Fibroblast of skin of left biceps (primary cell): ENCODE measurements at regions not wholly inside any gene's neighbourhood (a gene's known extent, or its start where the extent isn't known, plus 50 kb on each side); places are given as distances from the start of the nearest gene placed in this dataset.
"Not testable (repeated sequence)": the region's sequence is repeated elsewhere in the genome, so short reads cannot be mapped to it uniquely, and the experiment has no call there.

Source experiments
- DNase-seq, 2 experiments: peaks; one replicate each; pipeline ENCODE4 v3.0.0-alpha.2; 2013; ENCODE audit warnings: low read depth in 2 of 2

DNA sequence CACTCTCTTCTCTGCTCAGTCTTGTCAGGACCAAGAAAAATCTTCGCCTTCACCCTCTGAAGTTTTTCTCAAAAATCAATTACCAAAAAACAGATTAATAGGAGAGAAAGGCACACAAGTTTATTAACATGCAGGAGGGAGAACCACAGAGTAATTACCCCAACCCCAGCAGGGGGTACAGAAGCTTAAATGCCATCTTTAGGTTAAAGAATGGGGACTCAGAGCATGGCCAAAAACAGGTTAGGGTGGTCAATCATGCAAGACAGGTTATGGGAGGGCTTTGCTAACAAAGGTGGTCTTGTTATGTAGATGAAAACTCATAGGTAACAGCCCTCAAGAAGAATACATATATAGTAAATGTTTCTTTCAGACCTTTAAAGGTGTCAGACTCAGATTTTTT is 100.5 kb upstream of the BTN3A2 start:
- no peak for DNase-seq

DNA sequence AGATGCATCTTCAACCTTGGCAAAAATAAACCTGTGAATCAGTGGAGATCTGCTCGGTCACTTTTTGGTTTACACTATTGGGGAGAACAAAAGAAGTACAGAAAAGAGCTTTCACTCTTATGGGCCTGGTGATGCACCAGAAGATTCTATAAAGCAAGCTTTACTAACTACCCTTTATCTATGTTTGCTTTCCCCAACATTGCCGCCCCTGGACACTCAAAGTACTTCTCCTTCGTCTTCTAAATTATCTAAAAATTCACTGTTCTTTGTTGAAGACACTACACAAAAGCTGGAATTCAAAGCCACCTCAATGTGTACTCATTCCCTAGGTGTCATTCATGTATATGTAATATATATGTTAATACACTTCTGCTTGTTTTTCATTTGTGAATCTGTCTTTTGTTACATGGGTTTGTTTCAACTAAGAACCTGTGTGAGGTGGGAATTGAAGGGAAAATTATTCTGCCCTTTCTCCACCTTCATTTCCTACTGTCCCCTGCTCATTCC is 97.9 kb upstream of the BTN3A2 start:
- DNase-seq = no peak

DNA sequence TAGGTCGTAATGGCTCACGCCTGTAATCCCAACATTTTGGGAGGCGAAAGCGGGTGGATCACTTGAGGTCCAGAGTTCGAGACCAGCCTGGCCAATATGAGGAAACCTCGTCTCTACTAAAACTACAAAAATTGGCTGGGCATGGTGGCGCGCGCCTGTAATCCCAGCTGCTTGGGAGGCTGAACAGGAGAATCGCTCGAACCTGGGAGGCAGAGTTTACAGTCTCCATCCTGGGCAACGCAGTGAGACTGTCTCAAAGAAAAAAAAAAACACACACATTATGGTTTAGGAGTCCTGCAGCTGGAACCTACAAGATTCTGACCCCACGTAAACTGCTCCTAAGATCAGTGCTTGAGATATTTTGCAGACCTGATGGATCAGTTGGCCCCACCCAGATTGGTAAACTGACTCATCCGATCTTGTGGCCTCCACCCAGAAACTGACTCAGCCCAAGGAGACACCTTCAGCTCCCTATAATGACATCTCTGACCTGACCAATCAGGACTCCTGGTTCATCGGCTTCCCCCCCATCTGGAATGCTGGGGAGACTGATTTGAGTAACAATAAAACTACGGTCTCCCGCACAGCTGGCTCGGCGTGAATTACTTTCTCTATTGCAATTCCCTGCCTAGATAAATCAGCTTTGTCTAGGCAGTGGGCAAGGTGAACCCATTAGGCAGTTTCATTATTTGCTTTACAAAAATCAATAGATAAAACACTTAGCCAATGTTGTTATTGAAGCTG is 96.2 kb upstream of the BTN3A2 start:
- no peak for DNase-seq

DNA sequence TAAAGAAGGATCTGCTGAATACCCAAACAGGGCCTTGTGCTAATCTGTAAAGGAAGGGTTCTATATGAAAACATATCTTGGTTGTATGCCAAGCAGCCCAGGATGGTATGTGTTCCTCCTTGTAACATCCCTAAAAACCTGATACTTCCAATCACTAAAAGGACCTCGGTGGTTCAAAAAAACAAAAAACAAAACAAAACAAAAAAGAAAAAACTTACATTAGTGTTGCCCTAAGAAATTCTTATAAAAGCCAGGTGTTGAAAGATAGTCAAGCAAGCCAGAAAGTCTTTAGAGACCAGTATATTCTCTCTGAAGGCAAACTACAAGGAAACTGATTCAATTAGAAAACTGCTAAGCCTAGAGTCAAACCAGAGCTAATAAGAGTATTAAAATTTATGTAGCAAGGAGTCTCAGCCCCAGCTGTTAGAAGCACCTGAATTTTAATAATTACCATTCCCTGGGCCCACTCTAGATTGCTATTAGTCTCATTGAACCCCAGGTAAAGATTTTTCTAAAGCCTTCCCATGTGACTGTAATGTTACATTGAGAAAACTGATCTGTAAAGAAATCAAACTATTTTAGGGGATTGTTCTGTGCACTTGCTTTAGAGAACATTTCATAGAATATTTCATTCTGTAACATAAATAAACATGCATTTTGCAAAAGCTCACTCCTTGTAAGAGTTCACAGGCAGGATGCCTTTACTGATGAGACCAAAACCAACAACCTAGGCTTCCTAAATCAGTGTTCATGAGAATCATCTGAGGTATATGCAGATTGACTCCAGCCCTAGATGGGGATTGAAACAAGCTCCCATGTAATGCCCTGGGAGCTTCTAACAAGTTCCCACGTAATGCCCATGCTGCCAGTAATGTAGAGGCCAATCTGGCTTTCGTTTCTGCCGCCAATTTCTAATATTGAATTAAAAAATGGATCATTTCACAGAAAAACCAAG is 95.2 kb upstream of the BTN3A2 start:
- no peak for DNase-seq

DNA sequence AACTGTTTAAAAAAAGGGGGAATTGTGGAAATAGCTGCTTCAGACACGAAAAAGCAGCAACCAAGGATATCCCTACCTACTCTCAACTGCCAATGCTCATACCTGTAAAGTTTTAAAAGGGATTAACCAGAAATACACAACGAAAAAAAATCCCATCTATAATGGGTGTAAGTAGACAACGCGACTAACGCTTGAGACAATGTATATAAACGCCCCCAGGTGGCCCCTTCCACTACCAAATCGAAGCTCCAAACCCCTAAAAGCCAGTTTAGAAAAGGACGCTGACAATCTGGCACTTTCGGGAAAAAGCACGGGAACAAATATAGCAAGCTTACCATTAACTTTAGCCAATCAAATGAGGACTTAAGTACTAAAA is 94.5 kb upstream of the BTN3A2 start:
- no peak for DNase-seq

DNA sequence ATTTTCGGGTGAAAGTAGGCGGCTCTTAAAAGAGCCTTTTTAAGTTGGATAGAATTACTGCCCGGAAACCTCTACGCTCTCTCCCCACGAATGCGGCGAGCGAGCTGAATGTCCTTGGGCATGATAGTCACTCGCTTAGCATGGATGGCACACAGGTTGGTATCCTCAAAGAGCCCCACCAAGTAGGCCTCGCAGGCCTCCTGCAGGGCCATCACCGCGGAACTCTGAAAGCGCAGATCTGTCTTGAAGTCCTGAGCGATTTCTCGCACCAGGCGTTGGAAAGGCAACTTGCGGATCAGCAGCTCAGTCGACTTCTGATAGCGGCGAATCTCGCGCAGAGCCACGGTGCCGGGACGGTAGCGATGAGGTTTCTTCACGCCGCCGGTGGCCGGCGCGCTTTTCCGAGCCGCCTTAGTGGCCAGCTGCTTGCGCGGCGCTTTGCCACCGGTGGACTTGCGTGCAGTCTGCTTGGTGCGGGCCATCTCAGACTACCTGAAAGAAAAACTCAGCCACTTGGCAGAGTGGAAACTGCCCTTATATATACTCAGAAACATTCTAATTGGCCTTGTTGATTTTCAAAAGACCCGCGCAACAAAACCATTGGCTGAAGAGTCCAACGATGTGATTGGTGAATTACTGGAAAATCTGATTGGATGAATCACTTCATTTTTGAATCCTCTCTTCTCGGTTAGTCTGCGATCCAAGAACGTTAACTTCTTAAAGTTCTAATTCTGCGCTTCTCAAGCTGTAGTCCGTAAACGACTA is 93.9 kb upstream of the BTN3A2 start:
- peak; percentile 78 to 79 for DNase-seq

DNA sequence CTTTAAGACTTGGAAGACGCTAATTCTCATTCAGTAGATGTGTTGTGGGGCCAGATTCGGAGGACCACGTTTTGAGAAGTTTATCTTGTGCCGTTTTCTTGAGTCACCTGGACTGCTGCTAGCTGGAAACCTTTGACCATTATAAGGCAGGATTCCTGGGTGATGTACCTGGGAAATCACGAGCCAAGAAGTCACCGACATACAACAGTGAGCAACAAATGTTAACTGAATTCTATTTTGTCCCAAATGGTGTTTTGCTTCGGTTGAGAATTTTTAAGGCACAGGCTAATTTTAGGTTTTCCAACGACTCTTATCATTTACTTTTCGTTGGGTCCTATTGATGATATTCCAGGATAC is 93.4 kb upstream of the BTN3A2 start:
- no peak for DNase-seq

DNA sequence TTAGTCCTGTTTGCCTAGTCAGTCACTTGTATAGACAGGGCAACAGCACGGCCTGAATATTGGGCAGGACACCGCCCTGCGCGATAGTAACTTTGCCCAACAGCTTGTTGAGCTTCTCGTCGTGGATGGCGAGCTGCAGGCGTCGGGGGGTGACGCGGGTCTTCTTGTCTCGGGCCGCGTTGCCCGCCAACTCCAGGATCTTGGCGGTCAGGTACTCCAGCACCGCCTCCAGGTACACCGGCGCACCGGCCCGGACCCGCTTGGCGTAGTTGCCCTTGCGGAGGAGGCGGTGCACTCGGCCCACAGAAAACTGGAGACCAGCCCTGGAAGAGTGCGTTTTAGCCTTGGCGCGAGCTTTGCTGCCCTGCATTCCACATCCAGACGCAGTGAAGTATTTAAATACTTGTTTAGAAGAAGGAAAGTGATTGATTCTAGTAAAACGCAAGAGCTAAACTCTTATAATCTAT is 92.8 kb upstream of the BTN3A2 start:
- DNase-seq = no peak

DNA sequence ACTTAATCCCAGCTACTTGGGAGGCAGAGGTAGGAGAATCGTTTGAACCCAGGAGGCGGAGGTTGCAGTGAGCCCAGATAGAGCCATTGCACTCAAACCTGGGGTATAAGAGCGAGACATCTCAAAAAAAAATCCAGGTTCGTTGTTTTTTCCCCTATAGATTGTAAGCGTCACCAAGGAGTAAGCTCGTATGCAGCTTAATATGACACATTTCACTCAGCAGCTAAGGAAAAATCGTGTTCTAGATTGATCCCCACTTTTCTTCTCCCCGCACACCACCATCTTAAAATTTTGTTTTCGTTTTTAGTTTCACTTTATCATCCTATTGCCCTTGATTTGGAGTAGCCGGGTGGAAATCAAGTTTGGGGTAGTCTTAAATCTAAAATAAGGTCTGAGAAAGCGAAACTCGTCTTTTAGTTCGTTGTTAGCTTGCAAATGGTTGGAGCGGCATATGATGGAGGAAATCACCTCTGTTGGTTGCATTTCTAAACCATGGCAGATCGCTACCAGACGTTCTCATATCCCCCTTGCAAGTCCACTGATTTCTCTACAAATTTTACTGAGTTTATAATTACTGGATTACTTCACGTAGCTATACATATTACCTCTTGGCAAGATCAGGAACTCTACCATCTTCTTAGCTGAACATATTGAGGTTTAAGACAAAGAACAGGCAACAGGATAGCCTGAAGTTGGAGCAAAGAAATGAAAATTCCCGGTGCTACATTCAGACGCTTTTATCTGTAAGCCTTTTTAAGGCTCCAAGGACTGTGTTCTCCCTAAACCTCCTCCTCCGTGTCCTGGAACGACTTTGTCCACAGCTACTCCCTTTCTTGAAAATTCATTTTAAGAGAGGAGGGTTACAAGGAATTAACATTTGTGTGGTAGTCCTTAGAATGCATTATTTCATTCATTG is 91.1 kb upstream of the BTN3A2 start:
- DNase-seq = no peak

DNA sequence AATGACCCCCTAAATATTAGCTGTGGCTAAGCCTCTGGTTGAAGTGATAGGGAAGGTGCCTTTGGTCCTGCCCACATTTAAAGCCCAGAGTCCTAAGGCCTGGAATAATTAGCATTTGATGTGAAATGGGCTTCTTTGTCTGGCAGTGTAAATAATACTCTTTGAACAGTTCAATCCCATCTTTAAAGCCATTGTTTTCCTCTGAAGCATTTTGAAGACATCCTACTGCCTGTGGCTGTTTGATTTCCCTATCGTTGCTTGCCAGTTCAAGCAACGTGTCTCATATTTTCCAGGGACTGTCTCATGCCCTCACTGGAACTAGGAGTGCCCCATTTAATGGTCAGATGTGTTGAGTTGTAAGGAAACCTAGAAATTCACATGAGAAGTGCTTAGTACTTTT is 89.3 kb upstream of the BTN3A2 start:
- DNase-seq = no peak

DNA sequence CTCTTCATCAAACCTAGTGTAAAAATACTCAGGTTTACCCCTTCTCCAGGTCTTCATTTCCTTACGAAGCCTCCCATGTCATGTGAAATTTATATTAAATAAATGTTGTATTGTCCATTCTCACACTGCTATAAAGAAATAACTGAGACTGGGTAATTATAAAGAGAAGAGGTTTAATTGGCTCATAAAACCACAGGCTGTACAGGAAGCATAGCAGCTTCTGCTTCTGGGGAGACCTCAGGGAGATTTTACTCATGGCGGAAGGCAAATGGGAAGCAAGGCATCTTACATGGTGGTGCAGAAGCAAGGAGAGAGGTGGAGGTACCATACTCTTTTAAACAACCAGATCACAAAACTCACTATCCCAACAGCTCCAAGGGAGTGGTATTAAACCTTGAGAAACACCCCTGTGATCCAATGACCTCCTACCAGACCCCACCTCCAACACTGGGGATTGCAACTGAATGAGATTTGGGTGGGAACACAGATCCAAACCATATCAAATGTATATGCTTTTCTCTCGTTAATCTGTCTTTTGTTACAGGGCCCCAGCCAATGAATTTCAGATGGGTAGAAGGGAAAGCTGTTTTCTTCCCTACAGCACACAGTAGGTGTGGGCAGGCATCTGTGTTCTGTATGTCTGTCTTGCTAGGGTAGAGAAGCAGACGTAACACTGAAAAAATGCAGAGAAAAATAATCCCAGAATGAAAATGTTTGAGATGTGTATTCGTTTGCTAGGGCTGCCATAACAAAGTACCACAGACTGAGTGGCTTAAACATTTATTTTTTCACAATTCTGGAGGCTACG is 88.0 kb upstream of the BTN3A2 start:
- no peak for DNase-seq

DNA sequence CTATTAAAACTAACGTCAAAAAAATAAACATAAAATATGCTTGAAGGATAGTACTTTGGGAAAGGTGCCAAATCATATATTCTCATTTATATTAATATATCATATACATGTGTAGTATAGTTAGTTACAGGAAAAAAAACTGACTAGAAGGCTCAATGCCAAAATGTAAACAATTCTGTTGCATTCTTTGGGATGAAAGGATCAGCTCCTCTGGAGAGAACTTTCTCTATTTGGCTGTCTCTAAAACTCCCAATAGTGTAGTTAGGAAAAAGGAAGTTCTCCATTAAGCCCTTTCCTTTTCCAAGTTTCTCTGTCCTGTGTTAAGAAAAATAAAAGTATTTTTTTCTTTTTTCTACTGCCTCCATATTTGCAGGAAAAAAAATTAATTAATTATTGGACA is 86.5 kb upstream of the BTN3A2 start:
- DNase-seq = no peak

DNA sequence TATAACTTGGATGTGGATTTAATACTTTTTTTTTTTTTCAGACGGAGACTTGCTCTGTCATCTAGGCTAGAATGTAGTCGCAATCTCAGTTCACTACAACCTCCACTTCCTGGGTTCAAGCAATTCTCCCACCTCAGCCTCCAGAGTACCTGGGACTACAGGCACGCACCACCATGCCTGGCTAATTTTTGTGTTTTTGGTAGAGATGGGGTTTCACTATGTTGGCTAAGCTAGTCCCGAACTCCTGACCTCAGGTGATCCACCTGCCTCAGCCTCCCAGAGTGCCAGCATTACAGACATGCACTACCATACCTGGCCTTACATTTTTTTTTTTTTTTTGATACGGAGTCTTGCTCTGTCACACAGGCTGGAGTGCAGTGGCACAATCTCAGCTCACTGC is 85.6 kb upstream of the BTN3A2 start:
- not testable (repeated sequence) for DNase-seq

DNA sequence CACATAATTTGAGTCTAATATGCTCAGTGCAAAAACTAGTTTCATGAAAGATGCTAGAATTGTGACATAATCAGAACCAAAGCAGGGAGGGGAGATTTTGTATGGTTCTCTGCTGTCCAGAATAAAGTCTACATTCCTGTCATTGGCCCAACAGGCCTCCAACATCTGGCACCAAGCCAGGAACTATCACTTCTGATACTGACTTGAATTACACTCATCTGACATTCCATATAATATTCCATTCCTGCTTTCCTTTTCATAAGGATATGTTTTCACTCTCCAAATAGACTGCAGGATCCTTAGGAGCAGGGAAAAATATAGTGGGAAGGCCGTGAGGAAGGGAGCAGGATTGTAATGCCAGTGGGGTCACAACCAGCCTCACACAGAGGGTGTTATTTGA is 84.6 kb upstream of the BTN3A2 start:
- no peak for DNase-seq

DNA sequence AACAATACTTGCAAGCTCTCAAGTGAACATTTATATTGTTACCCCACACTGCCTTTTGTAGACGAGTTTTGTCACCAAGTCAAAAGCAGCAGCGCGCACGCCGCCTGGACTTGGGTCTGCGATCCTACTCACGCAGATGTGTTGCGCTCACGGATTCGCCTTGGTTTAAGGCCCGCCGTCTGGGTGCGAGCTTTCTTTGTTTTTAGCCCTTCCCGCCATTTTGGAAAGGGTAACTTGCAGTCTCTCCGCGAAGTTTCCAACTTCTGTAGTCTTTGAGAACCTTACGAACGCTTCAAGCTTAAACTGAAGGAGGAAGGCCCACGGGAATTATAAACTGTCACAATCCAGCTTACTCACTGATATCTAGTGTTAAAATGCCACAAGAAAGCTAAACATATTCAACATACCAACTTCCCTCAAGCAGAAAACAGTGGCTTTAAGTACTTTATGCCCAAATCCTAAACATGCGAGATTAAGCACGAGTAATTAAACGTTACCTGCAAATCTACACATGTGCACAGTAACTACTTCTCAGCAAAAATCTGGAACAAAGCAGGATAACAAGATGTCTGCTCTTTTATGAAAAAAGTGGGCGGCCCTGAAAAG is 80.4 kb upstream of the BTN3A2 start:
- DNase-seq = no peak

DNA sequence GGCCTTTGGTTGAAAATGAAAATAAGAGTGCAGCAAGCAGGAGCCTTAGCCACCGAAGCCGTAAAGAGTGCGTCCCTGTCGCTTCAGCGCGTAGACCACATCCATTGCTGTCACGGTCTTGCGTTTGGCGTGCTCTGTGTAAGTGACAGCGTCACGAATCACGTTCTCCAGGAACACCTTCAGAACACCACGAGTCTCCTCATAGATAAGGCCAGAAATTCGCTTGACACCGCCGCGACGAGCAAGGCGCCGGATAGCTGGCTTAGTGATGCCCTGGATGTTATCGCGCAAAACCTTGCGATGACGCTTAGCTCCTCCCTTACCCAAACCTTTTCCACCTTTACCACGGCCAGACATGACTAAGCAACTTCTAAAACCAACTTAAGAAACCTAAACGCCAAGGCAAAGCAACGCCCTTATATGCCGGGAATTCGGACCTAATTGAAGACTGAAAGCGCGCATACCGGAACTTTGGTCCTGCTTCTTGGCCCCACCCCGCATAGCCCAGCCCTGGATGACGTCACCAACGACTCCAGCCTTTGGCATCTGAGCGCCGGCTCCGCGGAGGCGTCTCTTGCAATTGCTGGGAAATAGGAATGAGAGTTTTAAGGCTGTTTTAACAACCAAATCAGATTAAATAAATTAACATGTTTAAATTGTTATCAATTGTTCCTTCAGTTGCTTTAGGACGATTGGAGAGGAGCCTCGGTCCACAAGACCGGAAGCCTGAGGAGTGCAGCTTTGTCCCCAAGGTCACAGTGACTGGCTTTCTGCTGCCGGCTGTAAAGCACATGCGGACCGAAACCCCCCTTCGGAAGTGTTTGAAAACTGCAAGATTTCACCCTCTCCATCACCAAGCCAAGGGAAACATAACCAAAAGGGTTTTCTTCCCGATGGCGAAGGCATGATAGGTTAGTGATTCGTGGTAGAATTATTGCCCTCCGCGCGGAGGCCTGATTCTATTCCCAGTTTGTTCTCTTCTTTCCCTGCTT is 79.6 kb upstream of the BTN3A2 start:
- peak; percentile 98 for DNase-seq

DNA sequence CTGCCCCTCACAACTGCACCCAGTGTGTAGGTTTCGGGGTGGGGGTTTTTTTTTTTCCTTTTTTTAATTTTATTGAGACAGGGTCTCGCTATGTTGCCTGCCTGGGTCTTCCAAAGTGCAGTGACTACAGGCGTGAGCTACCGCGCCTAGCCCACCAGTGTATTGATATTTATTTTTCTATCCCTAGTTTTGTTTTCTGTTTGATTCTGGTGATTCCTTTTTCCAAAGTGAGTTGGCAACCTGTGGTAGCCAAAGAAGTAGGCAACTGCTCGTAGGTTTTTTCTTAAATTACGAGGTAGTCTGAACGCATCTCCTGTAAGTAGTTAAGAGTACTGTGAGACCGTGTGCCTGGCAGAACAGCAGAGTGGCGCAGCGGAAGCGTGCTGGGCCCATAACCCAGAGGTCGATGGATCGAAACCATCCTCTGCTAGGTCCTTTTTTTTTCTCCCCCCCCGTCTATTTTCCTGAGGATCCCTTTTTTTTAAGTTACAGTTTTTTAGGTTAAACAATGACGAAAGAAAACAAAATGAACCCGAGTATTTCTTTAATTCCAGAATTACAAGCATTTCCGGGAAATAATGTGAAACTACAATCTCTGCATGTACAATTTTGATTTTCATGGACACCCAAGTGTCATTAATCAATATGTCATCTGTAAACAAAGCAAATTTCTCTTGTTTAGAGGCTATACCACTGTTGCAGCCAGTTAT is 78.7 kb upstream of the BTN3A2 start:
- no peak for DNase-seq

DNA sequence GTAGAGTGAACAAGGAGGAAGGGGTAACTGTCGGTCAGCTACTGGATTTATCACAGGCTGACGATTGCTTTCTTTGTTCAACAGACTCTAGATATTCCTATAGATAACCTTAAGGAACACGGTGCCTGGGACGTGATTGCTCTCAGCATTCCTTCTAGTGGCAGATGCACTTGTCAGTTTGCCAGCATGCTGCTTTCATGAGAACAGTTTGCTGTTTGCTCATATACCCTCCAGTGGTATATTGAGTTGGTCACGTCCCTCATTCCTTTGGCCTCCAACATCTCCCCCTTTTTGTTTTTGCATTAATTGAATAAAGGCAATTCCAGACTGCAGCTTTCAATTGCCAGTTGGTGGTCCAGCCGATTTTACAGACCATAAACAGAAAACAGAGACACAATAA is 76.8 kb upstream of the BTN3A2 start:
- no peak for DNase-seq
